Stimulated activated CD4-positive, alpha-beta T cell treated with anti-CD3 and anti-CD28 coated beads, Interleukin-4, amount 100 ng/mL, for 1 hour (primary cell): ENCODE measurements at regions not wholly inside any gene's neighbourhood (a gene's known extent, or its start where the extent isn't known, plus 50 kb on each side); places are given as distances from the start of the nearest gene placed in this dataset.
"Not testable (repeated sequence)": the region's sequence is repeated elsewhere in the genome, so short reads cannot be mapped to it uniquely, and the experiment has no call there.

Experiments used
- DNase-seq: peaks from one replicate; pipeline ENCODE4 v3.0.0-alpha.2; 2020

- no peak for DNase-seq
These were observed 796.4 kb upstream of the ACO1 start for GRCh38 chr9:31588006-31588405.

GRCh38 chr9:31588756-31589155, 795.7 kb upstream of the ACO1 start:
- no peak for DNase-seq

GRCh38 chr9:31590091-31590490, 794.4 kb upstream of the ACO1 start:
- DNase-seq, result no peak

GRCh38 chr9:31597086-31597485, 787.4 kb upstream of the ACO1 start:
- not testable (repeated sequence) for DNase-seq

- no peak for DNase-seq
These were observed 786.5 kb upstream of the ACO1 start for GRCh38 chr9:31597977-31598376.

- DNase-seq, result no peak
These were observed 782.8 kb upstream of the ACO1 start for GRCh38 chr9:31601666-31602065.

- no peak for DNase-seq
These were observed 779.9 kb upstream of the ACO1 start for GRCh38 chr9:31604531-31604930.

- no peak for DNase-seq
These were observed 779.3 kb upstream of the ACO1 start for GRCh38 chr9:31605164-31605563.

- DNase-seq, result no peak
These were observed 777.8 kb upstream of the ACO1 start for GRCh38 chr9:31606678-31607077.

- DNase-seq, result no peak
These were observed 776.0 kb upstream of the ACO1 start for GRCh38 chr9:31608416-31608815.

- no peak for DNase-seq
These were observed 775.6 kb upstream of the ACO1 start for GRCh38 chr9:31608881-31609280.

GRCh38 chr9:31612336-31613030, 772.0 kb upstream of the ACO1 start:
- no peak for DNase-seq

GRCh38 chr9:31615966-31616365, 768.5 kb upstream of the ACO1 start:
- DNase-seq, result no peak

GRCh38 chr9:31623511-31623910, 760.9 kb upstream of the ACO1 start:
- DNase-seq, result no peak

- no peak for DNase-seq
These were observed 755.2 kb upstream of the ACO1 start for GRCh38 chr9:31629292-31629691.

- DNase-seq, result no peak
These were observed 747.2 kb upstream of the ACO1 start for GRCh38 chr9:31637265-31637664.

GRCh38 chr9:31637861-31638260, 746.6 kb upstream of the ACO1 start:
- no peak for DNase-seq

GRCh38 chr9:31639451-31639850, 745.0 kb upstream of the ACO1 start:
- DNase-seq, result no peak

- no peak for DNase-seq
These were observed 715.1 kb upstream of the ACO1 start for GRCh38 chr9:31669311-31669710.

- no peak for DNase-seq
These were observed 713.4 kb upstream of the ACO1 start for GRCh38 chr9:31671011-31671410.

GRCh38 chr9:31674264-31674663, 710.2 kb upstream of the ACO1 start:
- DNase-seq, result no peak

GRCh38 chr9:31677415-31677814, 707.0 kb upstream of the ACO1 start:
- DNase-seq, result no peak

- DNase-seq, result no peak
These were observed 706.6 kb upstream of the ACO1 start for GRCh38 chr9:31677877-31678276.

- no peak for DNase-seq
These were observed 701.3 kb upstream of the ACO1 start for GRCh38 chr9:31683116-31683515.

GRCh38 chr9:31697956-31698355, 686.5 kb upstream of the ACO1 start:
- no peak for DNase-seq

- no peak for DNase-seq
These were observed 684.6 kb upstream of the ACO1 start for GRCh38 chr9:31699836-31700235.
